Pancreas (tissue), 10 donors: ENCODE measurements at regions not wholly inside any gene's neighbourhood (a gene's known extent, or its start where the extent isn't known, plus 50 kb on each side); places are given as distances from the start of the nearest gene placed in this dataset.
A peak's percentile ranks its signal among the peaks of the same experiment; 100 is the strongest.
"Not testable (repeated sequence)": the region's sequence is repeated elsewhere in the genome, so short reads cannot be mapped to it uniquely, and the experiment has no call there.

Experiments used
- ATAC-seq, 4 donors: fragments of 200-7000 bp; cut with Tn5 transposase; one replicate each; pipeline versions ENCODE4 v1.8.0 to v1.9.1; 2020; ENCODE audit warnings: mild to moderate bottlenecking in 4 of 4, moderate library complexity in 4 of 4
- DNase-seq, 6 donors: peaks; one replicate each; pipeline ENCODE4 v3.0.0-alpha.2; 2020
- FAIRE-seq: peaks from 2 replicates; lab custom pipeline; 2012; peaks lifted over from hg19 to GRCh38; lab: Jason Lieb, UNC
- H3K27ac ChIP-seq, 4 donors: fragments of 200-600 bp; sonication (generic); 1 replicate in 3 of 4; 2 replicates in 1 of 4; pipeline versions ENCODE4 v1.5.0 to v1.8.0; 2020
- H3K27me3 ChIP-seq, 4 donors: fragments of 200-600 bp; one replicate each; pipeline ENCODE4 v1.8.0; 2021
- H3K36me3 ChIP-seq, 3 donors: fragments of 200-600 bp; sonication (generic) in 1 of 3; one replicate each; pipeline versions ENCODE4 v1.5.0 to v1.8.0; 2020 to 2021
- H3K4me1 ChIP-seq, 3 donors: fragments of 200-600 bp; one replicate each; pipeline ENCODE4 v1.8.0; 2021
- H3K4me3 ChIP-seq, 4 donors: fragments of 200-600 bp; sonication (generic) in 2 of 4; one replicate each; pipeline versions ENCODE4 v1.5.0 to v1.8.0; 2020 to 2021
- H3K9me3 ChIP-seq, 4 donors: fragments of 200-600 bp; one replicate each; pipeline ENCODE4 v1.8.0; 2021
- WGBS, 2 donors: extraction: QIAGEN DNeasy Blood & Tissue Kit; methylation state at CpG; one replicate each; pipeline ENCODE4 v1.1.7; 2013; 5-methylcytosine and 5-hydroxymethylcytosine counted together
- intact Hi-C, 3 donors: fragments of 100-400 bp; cut with DNase I; formaldehyde crosslinking; loops; one replicate each; pipeline versions ENCODE4 v1.11.1 to v1.14.2; 2022
- TF ChIP-seq, protein P1 (sequence below), 4 donors: fragments of 200-600 bp; sonication (generic) in 3 of 4; IDR thresholded peaks; one replicate each; pipeline versions ENCODE4 v1.5.0 to v1.8.0; 2021; ENCODE audit warnings: antibody characterized with exemption in 4 of 4
- donor health status: healthy with polysubstance abuse.
- donor health status: DM: no; HTN: no; CAD: no; lungs with moderate emphysema.
- donor health status: DM: no; HTN: no; CAD: no.
- donor health status: control.
- donor health status: control.
- donor health status: Bipolar disorder and iron deficiency.
- donor health status: DM: yes; HTN: yes; CAD: no.
- donor health status: DM: no; HTN: no; CAD: no.
- donor health status: DM: no; HTN: no; CAD: no.
- donor health status: DM: yes; HTN: yes; CAD: no.

DNA sequence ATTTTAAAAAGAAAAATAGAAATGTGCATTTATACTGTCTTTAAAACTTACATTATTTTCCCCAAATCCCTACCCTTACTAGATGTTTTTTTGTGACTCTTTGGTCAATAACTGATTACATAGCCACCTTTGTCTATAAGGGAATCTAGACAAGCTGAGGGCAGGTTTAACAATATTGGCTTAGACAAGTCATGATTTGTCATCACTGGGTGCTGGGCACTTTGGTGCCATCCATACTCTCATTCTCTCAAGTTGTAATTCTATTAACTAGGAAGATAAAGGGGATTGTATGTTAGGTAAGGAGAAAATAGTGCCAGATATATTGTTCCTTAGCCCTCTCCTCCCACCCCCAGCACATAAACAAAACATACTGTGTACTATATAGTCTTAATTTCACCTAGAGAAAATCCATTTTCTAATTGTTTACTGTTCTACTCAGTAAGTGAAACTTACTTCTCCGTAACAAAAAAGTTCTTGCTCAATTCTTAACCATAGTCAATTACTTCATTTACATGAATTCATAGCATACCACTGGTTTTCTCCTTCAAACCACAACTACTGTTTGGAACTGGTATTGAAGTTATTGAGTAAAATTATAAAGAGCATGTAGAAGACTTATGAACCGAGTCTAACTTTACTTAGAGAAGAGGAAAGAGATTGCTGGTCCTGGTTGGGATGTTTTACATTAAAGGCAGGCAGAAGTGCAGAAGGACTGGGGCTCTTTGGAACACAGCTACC, 877.1 kb downstream of the PDCD6IP start:
- FAIRE-seq (no peak), DNase-seq (no peak), ATAC-seq (no peak)
- Histone ChIP-seq H3K36me3 (no peaks in the 10 kb centered on the region), H3K4me3 (no peak overlapping the region), H3K27ac (no peak overlapping the region), H3K27me3 (no peaks in the 10 kb centered on the region), H3K9me3 (no peaks in the 10 kb centered on the region), H3K4me1 (no peaks in the 10 kb centered on the region)
- whole genome bisulfite sequencing, 2 donors, result 66 to 79% methylated on average over 2 of the region's 2 CpGs
- TF ChIP-seq, protein P1, sequence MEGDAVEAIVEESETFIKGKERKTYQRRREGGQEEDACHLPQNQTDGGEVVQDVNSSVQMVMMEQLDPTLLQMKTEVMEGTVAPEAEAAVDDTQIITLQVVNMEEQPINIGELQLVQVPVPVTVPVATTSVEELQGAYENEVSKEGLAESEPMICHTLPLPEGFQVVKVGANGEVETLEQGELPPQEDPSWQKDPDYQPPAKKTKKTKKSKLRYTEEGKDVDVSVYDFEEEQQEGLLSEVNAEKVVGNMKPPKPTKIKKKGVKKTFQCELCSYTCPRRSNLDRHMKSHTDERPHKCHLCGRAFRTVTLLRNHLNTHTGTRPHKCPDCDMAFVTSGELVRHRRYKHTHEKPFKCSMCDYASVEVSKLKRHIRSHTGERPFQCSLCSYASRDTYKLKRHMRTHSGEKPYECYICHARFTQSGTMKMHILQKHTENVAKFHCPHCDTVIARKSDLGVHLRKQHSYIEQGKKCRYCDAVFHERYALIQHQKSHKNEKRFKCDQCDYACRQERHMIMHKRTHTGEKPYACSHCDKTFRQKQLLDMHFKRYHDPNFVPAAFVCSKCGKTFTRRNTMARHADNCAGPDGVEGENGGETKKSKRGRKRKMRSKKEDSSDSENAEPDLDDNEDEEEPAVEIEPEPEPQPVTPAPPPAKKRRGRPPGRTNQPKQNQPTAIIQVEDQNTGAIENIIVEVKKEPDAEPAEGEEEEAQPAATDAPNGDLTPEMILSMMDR (IDR thresholded peaks at IDR 0.05), result no peak
- intact Hi-C loops, result no loop called here

DNA sequence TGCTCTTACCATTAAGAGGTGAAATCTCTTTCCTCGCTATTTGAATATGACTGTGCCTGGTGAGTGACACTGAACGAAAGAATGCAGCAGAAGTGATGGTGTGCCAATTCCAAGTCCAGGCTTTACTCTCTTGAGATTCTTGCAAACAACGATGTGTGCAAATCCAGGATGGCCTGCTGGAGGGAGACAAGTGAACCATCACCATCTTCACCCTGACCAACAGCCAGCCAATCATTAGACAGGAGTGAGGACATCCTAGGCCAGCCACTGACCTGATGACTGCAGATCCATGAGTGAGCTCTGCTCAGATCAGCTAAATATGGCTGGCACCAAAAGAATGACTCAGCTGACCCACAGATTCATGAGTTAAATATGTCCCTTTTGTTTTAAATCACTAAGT, 878.0 kb downstream of the PDCD6IP start:
- WGBS, 2 donors, result 76 to 93% methylated on average over 3 of the region's 3 CpGs
- FAIRE-seq (no peak), DNase-seq (no peak), ATAC-seq (no peak)
- Histone ChIP-seq H3K4me3 (no peak overlapping the region), H3K27me3 (no peaks in the 10 kb centered on the region), H3K4me1 (no peaks in the 10 kb centered on the region), H3K27ac (no peak overlapping the region), H3K9me3 (no peaks in the 10 kb centered on the region), H3K36me3 (no peaks in the 10 kb centered on the region)
- intact Hi-C loops, result no loop called here
- TF ChIP-seq, protein P1 (IDR thresholded peaks at IDR 0.05), result no peak

DNA sequence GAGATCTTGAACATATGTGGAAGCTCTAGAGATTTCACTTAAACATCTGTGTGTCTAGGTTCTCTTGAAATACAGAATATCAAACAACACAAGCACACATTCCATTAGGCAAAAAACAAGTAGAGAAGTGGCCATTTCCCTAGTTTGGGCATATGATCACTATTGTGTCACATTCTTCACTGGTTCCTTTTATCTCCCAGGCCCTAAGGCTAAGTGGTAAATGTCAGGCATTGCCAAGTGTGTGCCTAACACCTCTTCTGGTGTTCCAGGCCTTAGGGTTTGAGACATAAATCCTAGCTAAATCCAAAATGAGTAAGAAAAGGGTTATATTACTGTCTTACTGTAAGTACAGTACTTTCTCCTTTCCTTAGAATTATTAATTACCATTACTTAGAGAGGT, 880.1 kb downstream of the PDCD6IP start:
- Histone ChIP-seq H3K9me3 (no peaks in the 10 kb centered on the region), H3K27ac (no peak overlapping the region), H3K27me3 (no peaks in the 10 kb centered on the region), H3K4me1 (no peaks in the 10 kb centered on the region), H3K4me3 (no peak overlapping the region), H3K36me3 (no peaks in the 10 kb centered on the region)
- TF ChIP-seq, protein P1 (IDR thresholded peaks at IDR 0.05), result no peak
- ATAC-seq (no peak), FAIRE-seq (no peak), DNase-seq (no peak)
- intact Hi-C loops, result no loop called here

DNA sequence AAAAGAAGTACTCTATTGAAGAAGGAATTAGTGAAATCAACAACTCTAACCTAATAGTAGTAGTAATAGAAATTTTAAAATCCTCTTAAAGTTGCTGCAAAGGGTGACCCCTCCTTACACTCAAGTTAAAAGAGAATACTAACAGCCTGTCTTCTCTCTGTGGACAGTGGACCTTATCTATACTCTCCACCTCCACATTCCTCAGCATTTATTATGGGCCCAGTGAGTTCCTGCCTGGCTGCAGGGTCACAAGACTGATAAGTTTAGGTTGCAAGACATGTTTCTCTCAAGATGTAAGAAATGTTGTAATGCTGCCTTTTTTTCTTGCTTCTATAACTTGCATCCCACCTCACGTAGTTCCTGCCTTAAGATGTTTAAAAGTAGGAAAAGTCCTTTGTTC, 880.6 kb downstream of the PDCD6IP start:
- H3K4me1 ChIP-seq, DNase-seq, intact Hi-C loops, H3K27me3 ChIP-seq, FAIRE-seq, H3K27ac ChIP-seq, H3K9me3 ChIP-seq, H3K36me3 ChIP-seq, ATAC-seq, H3K4me3 ChIP-seq: not testable (repeated sequence)
- 84% methylated on average over 1 of the region's 1 CpG for WGBS, 2 donors

DNA sequence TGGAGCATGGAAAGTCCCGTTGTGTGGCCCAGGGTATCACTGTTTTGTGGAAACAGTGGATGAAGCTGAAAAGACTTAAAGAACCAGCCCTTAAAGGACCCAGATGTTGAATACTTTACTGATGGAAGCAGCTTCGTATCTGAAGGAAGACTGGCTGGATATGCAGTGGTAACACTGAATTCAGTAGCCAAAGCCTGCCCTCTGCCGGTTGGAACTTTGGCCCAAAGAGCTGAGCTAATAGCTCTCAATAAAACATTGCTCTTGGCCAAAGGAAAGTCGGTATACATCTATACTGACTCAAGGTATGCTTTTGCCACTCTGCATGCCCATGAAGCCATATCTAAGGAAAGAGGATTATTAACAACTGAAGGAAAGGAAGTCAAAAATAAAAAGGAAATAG, 885.4 kb downstream of the PDCD6IP start:
- TF ChIP-seq, protein P1 (IDR thresholded peaks at IDR 0.05), result peak; percentile 15 to 38 (median 33)
- intact Hi-C loops, result loop anchor here in 2 of 3 donors (10.0 kb wide), 1 partner anchor 799 kb away; no protein-coding TSS in a partner anchor
- ATAC-seq (peak in 3 of 4 donors; percentile 52 to 65 (median 55)), DNase-seq (peak in 5 of 6 donors; percentile 21 to 76 (median 49)), FAIRE-seq (no peak)
- H3K27ac ChIP-seq, result no peak overlapping the region
- H3K27me3 ChIP-seq, result no peaks in the 10 kb centered on the region
- H3K4me1 ChIP-seq, result no peaks in the 10 kb centered on the region
- H3K36me3 ChIP-seq, result no peaks in the 10 kb centered on the region
- H3K9me3 ChIP-seq, result no peaks in the 10 kb centered on the region
- WGBS, 2 donors, result 31 to 37% methylated on average over 4 of the region's 4 CpGs
- no peak overlapping the region for H3K4me3 ChIP-seq
